ENCODE measurements at regions not wholly inside any gene's neighbourhood (a gene's known extent, or its start where the extent isn't known, plus 50 kb on each side); places are given as distances from the start of the nearest gene placed in this dataset.
"Not testable (repeated sequence)": the region's sequence is repeated elsewhere in the genome, so short reads cannot be mapped to it uniquely, and the experiment has no call there.

GRCh38 chr14:71539650-71540285 is 392.5 kb upstream of the RGS6 start:
- FAIRE-seq, result peak; percentile 26
- no peak for DNase-seq (ENCODE audit: insufficient read length, low spot score)

GRCh38 chr14:71541271-71541670 is 391.0 kb upstream of the RGS6 start:
- FAIRE-seq, result no peak
- DNase-seq (ENCODE audit: insufficient read length, low spot score), result no peak

GRCh38 chr14:71541973-71542690 is 390.1 kb upstream of the RGS6 start:
- peak; percentile 63 for FAIRE-seq
- no peak for DNase-seq (ENCODE audit: insufficient read length, low spot score)

- DNase-seq (ENCODE audit: insufficient read length, low spot score) (no peak), FAIRE-seq (no peak)
Observed at GRCh38 chr14:71549421-71550050, 382.7 kb upstream of the RGS6 start.

- no peak for FAIRE-seq
- DNase-seq (ENCODE audit: insufficient read length, low spot score), result no peak
Observed at GRCh38 chr14:71550367-71550766, 381.9 kb upstream of the RGS6 start.

GRCh38 chr14:71551291-71551950 is 380.8 kb upstream of the RGS6 start:
- FAIRE-seq (peak; percentile 62), DNase-seq (ENCODE audit: insufficient read length, low spot score) (no peak)

- no peak for FAIRE-seq
- DNase-seq (ENCODE audit: insufficient read length, low spot score), result no peak
Observed at GRCh38 chr14:71552809-71553208, 379.4 kb upstream of the RGS6 start.

- DNase-seq (ENCODE audit: insufficient read length, low spot score) (no peak), FAIRE-seq (no peak)
Observed at GRCh38 chr14:71553779-71554178, 378.4 kb upstream of the RGS6 start.

GRCh38 chr14:71554323-71554722 is 377.9 kb upstream of the RGS6 start:
- FAIRE-seq (no peak), DNase-seq (ENCODE audit: insufficient read length, low spot score) (no peak)

GRCh38 chr14:71554959-71555612 is 377.1 kb upstream of the RGS6 start:
- FAIRE-seq (no peak), DNase-seq (ENCODE audit: insufficient read length, low spot score) (no peak)

GRCh38 chr14:71555654-71556559 is 376.3 kb upstream of the RGS6 start:
- DNase-seq (ENCODE audit: insufficient read length, low spot score) (no peak), FAIRE-seq (peak; percentile 84)

- DNase-seq (ENCODE audit: insufficient read length, low spot score) (no peak), FAIRE-seq (no peak)
Observed at GRCh38 chr14:71556730-71557129, 375.5 kb upstream of the RGS6 start.

GRCh38 chr14:71557351-71557750 is 374.9 kb upstream of the RGS6 start:
- DNase-seq (ENCODE audit: insufficient read length, low spot score), result no peak
- no peak for FAIRE-seq

- FAIRE-seq; DNase-seq (ENCODE audit: insufficient read length, low spot score): not testable (repeated sequence)
Observed at GRCh38 chr14:71558943-71559342, 373.3 kb upstream of the RGS6 start.

- FAIRE-seq, result no peak
- no peak for DNase-seq (ENCODE audit: insufficient read length, low spot score)
Observed at GRCh38 chr14:71560751-71561150, 371.5 kb upstream of the RGS6 start.

GRCh38 chr14:71563492-71564153 is 368.6 kb upstream of the RGS6 start:
- FAIRE-seq, result no peak
- DNase-seq (ENCODE audit: insufficient read length, low spot score), result no peak

GRCh38 chr14:71566276-71566675 is 366.0 kb upstream of the RGS6 start:
- DNase-seq (ENCODE audit: insufficient read length, low spot score) (no peak), FAIRE-seq (no peak)

GRCh38 chr14:71567499-71568133 is 364.6 kb upstream of the RGS6 start:
- FAIRE-seq, result peak; percentile 76

GRCh38 chr14:71574976-71575375 is 357.3 kb upstream of the RGS6 start:
- FAIRE-seq (no peak), DNase-seq (ENCODE audit: insufficient read length, low spot score) (peak; percentile 67)

More at GRCh38 chr14:71567499-71568133, 364.6 kb upstream of the RGS6 start:
- not testable (repeated sequence) for DNase-seq (ENCODE audit: insufficient read length, low spot score)
